ENCODE measurements at regions not wholly inside any gene's neighbourhood (a gene's known extent, or its start where the extent isn't known, plus 50 kb on each side); places are given as distances from the start of the nearest gene placed in this dataset.
"Not testable (repeated sequence)": the region's sequence is repeated elsewhere in the genome, so short reads cannot be mapped to it uniquely, and the experiment has no call there.

DNA sequence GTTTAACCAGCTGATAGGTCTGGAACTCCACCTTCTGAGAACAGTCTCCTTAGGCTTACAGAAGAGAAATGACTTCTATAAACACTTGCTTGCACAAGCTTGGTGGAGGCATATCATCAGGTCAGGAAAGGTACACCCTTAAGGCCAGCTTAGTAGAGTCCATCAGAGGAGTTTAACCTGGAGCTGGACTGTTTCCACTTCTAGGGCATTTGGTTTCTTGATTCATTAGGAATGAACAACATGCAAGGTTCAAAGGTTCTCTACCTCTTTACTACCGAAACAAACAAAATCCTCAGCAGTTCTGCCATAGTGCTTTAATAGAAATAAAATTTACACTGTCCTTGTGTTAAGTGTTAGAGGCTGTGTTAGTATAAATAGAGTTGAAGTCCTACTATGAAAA lies 171.4 kb upstream of the NPY2R start:
- DNase-seq, result no peak

- DNase-seq, result no peak
These were observed 170.0 kb upstream of the NPY2R start for GRCh38 chr4:155038459-155038858.

DNA sequence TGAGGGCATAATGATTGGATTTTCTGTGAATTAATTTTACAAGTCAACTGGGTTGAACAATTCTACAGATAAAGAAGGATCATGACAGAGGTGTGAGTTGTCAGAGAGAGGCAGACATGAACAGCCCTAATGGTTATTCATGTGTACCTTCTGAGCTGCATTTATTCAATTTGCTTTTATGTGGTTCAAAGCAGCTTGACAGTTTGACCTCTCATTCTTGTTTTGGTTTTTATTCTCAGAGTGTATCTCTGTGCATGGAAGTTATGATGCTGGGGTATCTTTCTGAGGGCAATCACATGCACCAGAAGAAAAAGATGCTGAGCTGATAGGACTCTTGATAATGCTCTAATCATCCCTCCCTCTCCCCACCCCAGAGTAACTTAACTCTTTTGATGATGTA lies 169.3 kb upstream of the NPY2R start:
- no peak for DNase-seq

DNA sequence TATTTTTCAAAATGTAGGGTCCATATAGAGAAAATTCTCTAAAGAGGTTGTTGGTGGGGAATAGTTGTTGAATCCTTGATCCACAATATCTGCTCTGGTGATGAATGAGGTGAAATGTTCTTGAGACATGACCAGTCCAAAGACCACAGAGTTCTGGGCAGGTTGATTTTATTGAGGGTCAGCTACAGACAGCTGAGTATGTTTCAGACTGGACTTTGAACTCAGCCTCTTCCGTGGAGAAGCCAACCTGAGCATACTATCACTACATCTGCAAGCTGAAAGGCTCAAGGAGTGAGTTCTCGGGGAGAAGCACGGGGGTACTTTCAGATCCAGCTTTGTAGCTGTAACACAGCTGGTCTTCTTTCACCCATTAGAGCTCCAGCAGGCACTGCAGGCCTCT lies 168.4 kb upstream of the NPY2R start:
- DNase-seq, result no peak

GRCh38 chr4:155042014-155042413 lies 166.4 kb upstream of the NPY2R start:
- DNase-seq, result no peak

- DNase-seq, result not testable (repeated sequence)
These were observed 164.2 kb upstream of the NPY2R start for GRCh38 chr4:155044251-155044650.

GRCh38 chr4:155047755-155048154 lies 160.7 kb upstream of the NPY2R start:
- DNase-seq, result no peak

- DNase-seq, result not testable (repeated sequence)
These were observed 154.4 kb upstream of the NPY2R start for GRCh38 chr4:155054042-155054441.

- DNase-seq, result no peak
These were observed 148.0 kb upstream of the NPY2R start for GRCh38 chr4:155060419-155060818.

DNA sequence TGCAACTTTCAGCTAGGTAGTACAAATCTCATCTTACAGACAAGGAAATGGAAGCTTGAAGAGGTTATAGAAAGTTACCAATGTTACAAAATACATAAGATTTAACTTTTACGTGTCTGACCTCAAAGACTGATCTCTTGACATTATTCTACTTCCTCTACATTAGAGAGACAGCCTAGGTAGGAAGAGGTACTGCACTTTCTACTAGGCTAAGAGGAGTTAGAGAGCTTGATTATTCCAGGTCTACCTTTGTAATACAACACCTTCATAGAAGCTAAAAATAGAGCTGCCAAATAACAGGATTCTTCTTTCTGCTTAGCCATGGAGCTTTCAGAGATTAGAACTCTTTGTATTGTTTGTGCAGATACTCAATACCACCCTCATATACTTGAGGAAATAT lies 147.6 kb upstream of the NPY2R start:
- DNase-seq, result no peak

DNA sequence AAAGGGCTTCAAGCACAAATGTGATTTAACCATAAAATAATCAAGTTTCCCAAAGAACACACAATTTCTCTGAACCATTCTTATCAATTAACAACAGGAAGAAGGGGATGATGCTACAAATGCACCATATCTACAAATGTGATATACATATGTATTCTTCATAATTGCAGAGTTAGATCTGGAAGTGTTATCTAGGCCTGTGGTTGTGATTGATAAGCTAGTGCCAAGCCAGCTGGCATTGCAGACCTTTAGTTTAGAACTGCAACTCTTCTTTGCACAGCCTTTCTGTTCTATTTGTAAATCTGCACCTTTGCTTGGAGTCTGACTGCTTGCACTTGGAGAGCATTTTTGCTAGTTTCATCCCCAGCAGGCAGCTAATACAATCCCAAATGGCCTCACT lies 145.5 kb upstream of the NPY2R start:
- no peak for DNase-seq

GRCh38 chr4:155064934-155065333 lies 143.5 kb upstream of the NPY2R start:
- DNase-seq, result not testable (repeated sequence)

- DNase-seq, result no peak
These were observed 141.6 kb upstream of the NPY2R start for GRCh38 chr4:155066871-155067270.

- DNase-seq, result no peak
These were observed 136.5 kb upstream of the NPY2R start for GRCh38 chr4:155071962-155072361.

DNA sequence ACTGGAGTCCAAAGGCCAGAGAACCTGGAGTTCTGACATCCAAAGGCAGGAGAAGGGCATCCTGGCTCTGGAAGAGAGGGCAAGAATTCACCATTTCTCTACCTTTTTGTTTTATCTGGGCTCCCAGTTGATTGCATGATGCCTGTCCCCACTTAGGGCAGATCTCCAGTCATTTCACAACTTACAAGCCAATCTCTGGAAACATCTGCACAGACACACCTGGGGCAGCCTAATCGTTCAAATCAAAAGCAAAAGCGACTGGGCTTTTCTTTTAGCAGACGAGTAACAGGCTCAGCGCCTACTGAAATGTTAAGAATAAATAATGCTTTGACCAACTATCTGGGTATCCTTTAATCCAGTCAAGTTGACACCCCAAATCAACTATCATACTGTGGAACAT lies 136.0 kb upstream of the NPY2R start:
- no peak for DNase-seq

GRCh38 chr4:155073852-155074251 lies 134.6 kb upstream of the NPY2R start:
- DNase-seq, result no peak

DNA sequence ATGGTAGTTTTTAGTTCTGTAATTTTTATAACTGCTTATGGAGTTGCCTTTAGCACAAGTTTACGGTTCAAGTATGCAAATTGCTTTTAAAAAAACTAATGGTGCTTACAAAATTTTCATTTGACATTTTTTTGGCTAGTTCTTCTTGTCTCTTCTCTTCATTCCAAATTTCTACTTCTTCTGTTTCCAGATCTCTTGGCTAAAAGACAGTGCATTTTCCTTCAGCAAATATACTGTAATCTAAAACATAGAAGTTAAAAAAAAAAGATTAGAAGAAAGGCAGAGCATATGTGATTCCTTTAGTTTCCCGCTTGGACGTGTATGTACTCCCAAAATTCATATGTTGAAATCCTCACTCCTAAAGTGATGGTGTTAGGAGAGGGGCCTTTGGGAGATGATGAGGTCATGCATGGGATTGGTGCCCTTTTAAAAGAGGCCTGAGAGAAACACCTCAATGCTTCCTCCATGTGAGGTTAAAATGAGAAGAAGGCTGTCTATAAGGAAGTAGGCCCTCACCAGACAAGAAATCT lies 132.1 kb upstream of the NPY2R start:
- no peak for DNase-seq

- no peak for DNase-seq
These were observed 130.8 kb upstream of the NPY2R start for GRCh38 chr4:155077452-155078229.

GRCh38 chr4:155079871-155080270 lies 128.6 kb upstream of the NPY2R start:
- DNase-seq, result no peak

GRCh38 chr4:155081222-155081621 lies 127.2 kb upstream of the NPY2R start:
- no peak for DNase-seq

DNA sequence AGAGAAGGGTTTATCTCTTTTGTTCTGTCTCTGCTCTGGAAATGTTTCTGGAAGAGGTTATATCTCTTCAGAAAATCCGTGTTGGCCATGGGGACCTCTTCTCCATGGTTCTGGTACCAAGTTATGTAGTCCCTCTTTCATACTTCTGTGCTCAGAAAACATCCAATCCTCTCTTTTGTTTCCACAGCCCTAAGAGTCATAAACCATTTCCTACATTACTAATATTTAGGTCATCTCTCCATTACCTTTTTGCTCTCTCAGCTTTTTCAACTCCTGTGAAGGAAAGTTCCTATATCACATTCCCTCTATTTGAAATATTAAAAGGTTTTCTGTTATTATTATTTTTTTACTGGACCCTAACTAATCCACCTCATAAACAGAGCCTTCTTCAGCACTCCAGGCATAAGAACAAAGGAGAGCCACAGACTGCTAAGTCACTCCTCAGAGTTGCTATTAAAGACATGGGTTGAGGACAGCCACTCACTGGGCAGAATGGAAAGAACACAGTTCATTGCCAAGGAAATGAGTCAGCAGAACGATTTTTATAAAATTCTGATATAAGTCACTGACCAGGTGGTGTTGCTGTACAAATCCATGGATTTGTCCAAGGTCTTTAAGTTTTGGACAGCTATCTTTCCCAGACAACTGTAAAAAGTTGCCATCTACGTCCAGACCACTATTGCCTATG lies 122.4 kb upstream of the NPY2R start:
- DNase-seq, result no peak

- DNase-seq, result no peak
These were observed 114.1 kb upstream of the NPY2R start for GRCh38 chr4:155094201-155094820.

- no peak for DNase-seq
These were observed 109.2 kb upstream of the NPY2R start for GRCh38 chr4:155099231-155099630.

DNA sequence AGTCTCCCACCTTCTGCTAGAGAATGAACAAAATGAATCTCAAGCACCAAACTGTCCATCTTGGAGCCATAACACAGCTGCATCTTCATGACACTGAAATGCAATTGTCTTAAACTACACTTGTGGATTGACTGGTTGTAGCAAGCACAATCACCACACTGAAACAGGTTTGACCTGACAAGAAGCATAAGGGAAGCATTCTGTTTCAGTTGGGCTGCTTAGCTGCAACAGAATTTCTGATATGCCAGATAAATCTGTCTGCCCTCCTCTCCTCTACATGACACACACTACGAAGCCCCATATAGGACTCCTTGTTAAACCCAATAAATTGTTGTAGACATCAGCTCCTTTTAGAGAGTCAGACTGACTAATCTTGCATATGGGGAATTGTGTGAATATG lies 101.8 kb upstream of the NPY2R start:
- DNase-seq, result no peak

Data from NCI-H146 (cell line).